ENCODE measurements at regions not wholly inside any gene's neighbourhood (a gene's known extent, or its start where the extent isn't known, plus 50 kb on each side); places are given as distances from the start of the nearest gene placed in this dataset.

GRCh38 chr2:16413947-16414346, 251.7 kb downstream of the CYRIA start:
- DNase-seq (ENCODE audit: extremely low read depth, low read depth) = no peak
- TF ChIP-seq CTCF (IDR thresholded peaks at IDR 0.05; ENCODE audit: low read depth, low read length) = no peak

GRCh38 chr2:16413285-16413684, 252.3 kb downstream of the CYRIA start:
- no peak for DNase-seq (ENCODE audit: extremely low read depth, low read depth)
- TF ChIP-seq CTCF (IDR thresholded peaks at IDR 0.05; ENCODE audit: low read depth, low read length) = no peak

GRCh38 chr2:16412321-16413030, 253.2 kb downstream of the CYRIA start:
- no peak for TF ChIP-seq CTCF (IDR thresholded peaks at IDR 0.05; ENCODE audit: low read depth, low read length)
- DNase-seq (ENCODE audit: extremely low read depth, low read depth) = no peak

GRCh38 chr2:16411788-16412187, 253.8 kb downstream of the CYRIA start:
- TF ChIP-seq CTCF (IDR thresholded peaks at IDR 0.05; ENCODE audit: low read depth, low read length) = no peak

GRCh38 chr2:16409849-16410248, 255.8 kb downstream of the CYRIA start:
- DNase-seq (ENCODE audit: extremely low read depth, low read depth) = no peak
- no peak for TF ChIP-seq CTCF (IDR thresholded peaks at IDR 0.05; ENCODE audit: low read depth, low read length)

More at GRCh38 chr2:16411788-16412187, 253.8 kb downstream of the CYRIA start:
- DNase-seq (ENCODE audit: extremely low read depth, low read depth) = no peak

GRCh38 chr2:16409006-16409390, 256.6 kb downstream of the CYRIA start:
- no peak for TF ChIP-seq CTCF (IDR thresholded peaks at IDR 0.05; ENCODE audit: low read depth, low read length)
- DNase-seq (ENCODE audit: extremely low read depth, low read depth) = no peak

- TF ChIP-seq CTCF (IDR thresholded peaks at IDR 0.05; ENCODE audit: low read depth, low read length) = no peak
- no peak for DNase-seq (ENCODE audit: extremely low read depth, low read depth)
Measured at GRCh38 chr2:16408331-16409005, 257.2 kb downstream of the CYRIA start.
